ENCODE measurements at regions not wholly inside any gene's neighbourhood (a gene's known extent, or its start where the extent isn't known, plus 50 kb on each side); places are given as distances from the start of the nearest gene placed in this dataset.

DNA sequence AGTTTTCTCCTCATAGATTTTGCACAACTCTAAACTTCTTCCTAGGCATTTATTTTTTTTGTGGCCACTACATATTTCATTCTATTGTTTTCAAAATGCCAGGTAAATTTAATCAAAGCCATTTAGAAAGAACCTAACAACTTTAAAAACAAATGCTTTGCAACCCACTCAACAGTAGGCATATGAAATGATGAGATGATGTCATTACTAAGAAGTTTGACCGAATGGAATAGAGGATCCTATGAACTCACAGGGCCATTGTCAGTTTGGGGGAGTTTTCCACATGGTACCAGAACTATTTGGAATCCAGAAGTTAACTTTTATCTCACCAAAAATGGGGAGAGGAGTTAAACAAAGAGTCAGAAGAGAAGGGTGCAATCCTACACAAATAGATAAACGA lies 100.7 kb upstream of the INHBA start:
- ATAC-seq (no peak), DNase-seq (no peak)
- Histone ChIP-seq H3K4me3 (no peak overlapping the region), H3K9me3 (no peaks in the 10 kb centered on the region), H3K4me1 (no peaks in the 10 kb centered on the region), H3K27me3 (ENCODE audit: low read depth) (no peaks in the 10 kb centered on the region), H3K36me3 (no peaks in the 10 kb centered on the region), H3K27ac (no peak overlapping the region)
- intact Hi-C loops (cut with DNase I), result no loop called here
- TF ChIP-seq, protein P1, sequence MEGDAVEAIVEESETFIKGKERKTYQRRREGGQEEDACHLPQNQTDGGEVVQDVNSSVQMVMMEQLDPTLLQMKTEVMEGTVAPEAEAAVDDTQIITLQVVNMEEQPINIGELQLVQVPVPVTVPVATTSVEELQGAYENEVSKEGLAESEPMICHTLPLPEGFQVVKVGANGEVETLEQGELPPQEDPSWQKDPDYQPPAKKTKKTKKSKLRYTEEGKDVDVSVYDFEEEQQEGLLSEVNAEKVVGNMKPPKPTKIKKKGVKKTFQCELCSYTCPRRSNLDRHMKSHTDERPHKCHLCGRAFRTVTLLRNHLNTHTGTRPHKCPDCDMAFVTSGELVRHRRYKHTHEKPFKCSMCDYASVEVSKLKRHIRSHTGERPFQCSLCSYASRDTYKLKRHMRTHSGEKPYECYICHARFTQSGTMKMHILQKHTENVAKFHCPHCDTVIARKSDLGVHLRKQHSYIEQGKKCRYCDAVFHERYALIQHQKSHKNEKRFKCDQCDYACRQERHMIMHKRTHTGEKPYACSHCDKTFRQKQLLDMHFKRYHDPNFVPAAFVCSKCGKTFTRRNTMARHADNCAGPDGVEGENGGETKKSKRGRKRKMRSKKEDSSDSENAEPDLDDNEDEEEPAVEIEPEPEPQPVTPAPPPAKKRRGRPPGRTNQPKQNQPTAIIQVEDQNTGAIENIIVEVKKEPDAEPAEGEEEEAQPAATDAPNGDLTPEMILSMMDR (IDR thresholded peaks at IDR 0.05), result no peak

GRCh38 chr7:41796331-41796730 lies 93.4 kb upstream of the INHBA start:
- no peak for ATAC-seq
- TF ChIP-seq, protein P1 (IDR thresholded peaks at IDR 0.05), result no peak

GRCh38 chr7:41795276-41795833 lies 92.5 kb upstream of the INHBA start:
- H3K4me3 ChIP-seq, result no peak overlapping the region
- no peaks in the 10 kb centered on the region for H3K36me3 ChIP-seq
- H3K27ac ChIP-seq, result no peak overlapping the region
- H3K27me3 ChIP-seq (ENCODE audit: low read depth), result no peaks in the 10 kb centered on the region
- TF ChIP-seq, protein P1 (IDR thresholded peaks at IDR 0.05), result no peak
- intact Hi-C loops (cut with DNase I), result no loop called here
- no peak for ATAC-seq
- H3K4me1 ChIP-seq, result no peaks in the 10 kb centered on the region
- DNase-seq, result no peak
- H3K9me3 ChIP-seq, result no peaks in the 10 kb centered on the region

More at GRCh38 chr7:41796331-41796730, 93.4 kb upstream of the INHBA start:
- H3K27ac ChIP-seq, result no peak overlapping the region
- no peaks in the 10 kb centered on the region for H3K4me1 ChIP-seq
- no peaks in the 10 kb centered on the region for H3K27me3 ChIP-seq (ENCODE audit: low read depth)
- no peaks in the 10 kb centered on the region for H3K36me3 ChIP-seq
- no peaks in the 10 kb centered on the region for H3K9me3 ChIP-seq
- no peak overlapping the region for H3K4me3 ChIP-seq
- intact Hi-C loops (cut with DNase I), result no loop called here
- no peak for DNase-seq

DNA sequence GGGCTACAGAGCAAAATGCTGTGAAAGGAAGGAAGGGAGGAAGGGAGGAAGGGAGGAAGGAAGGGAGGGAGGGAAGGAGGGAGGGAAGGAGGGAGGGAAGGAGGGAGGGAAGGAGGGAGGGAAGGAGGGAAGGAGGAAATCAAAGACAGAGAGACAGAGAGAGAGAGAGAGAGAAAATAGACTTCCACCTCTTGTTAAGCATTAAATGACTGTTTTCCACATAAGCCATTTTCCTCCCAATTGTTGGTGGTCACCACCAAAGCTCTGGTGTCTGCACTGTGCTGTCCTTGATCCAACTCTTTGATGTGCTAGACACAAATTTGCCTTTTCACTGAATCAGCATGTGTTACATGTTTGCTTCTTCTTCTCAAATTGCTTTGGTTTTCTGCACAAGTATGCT lies 90.7 kb upstream of the INHBA start:
- H3K27me3 ChIP-seq (ENCODE audit: low read depth), result no peaks in the 10 kb centered on the region
- no peak for DNase-seq
- H3K9me3 ChIP-seq, result no peaks in the 10 kb centered on the region
- H3K4me1 ChIP-seq, result no peaks in the 10 kb centered on the region
- intact Hi-C loops (cut with DNase I), result no loop called here
- TF ChIP-seq, protein P1 (IDR thresholded peaks at IDR 0.05), result no peak
- H3K4me3 ChIP-seq, result no peak overlapping the region
- no peaks in the 10 kb centered on the region for H3K36me3 ChIP-seq
- no peak overlapping the region for H3K27ac ChIP-seq
- no peak for ATAC-seq

DNA sequence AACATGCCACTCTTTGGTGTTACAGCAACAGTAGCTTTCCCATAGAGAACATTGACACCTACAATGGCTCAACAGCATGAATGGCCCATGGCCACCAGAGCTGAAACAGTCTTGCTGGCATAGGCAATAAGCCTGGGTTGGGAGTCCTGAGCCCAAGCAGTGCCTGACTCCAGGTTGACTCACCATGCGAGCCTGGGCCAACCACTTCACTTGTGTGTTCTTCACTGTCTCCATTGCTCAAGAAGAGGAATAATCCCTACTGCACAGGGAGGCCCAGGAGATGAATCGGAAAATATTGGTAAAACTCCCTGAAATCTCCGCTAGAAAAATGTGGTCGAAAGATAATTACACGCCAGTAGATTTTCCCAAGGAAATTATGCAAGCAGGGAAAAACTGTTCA lies 89.2 kb upstream of the INHBA start:
- H3K4me1 ChIP-seq, result no peaks in the 10 kb centered on the region
- H3K27ac ChIP-seq, result no peak overlapping the region

More for the DNA sequence above, 89.2 kb upstream of the INHBA start:
- Histone ChIP-seq H3K27me3 (ENCODE audit: low read depth) (no peaks in the 10 kb centered on the region), H3K4me3 (no peak overlapping the region), H3K9me3 (no peaks in the 10 kb centered on the region), H3K36me3 (no peaks in the 10 kb centered on the region)
- intact Hi-C loops (cut with DNase I), result no loop called here
- DNase-seq, result no peak
- ATAC-seq, result no peak
- TF ChIP-seq, protein P1 (IDR thresholded peaks at IDR 0.05), result no peak
